Ishikawa (cell line): ENCODE measurements at regions not wholly inside any gene's neighbourhood (a gene's known extent, or its start where the extent isn't known, plus 50 kb on each side); places are given as distances from the start of the nearest gene placed in this dataset.

ENCODE experiments used
- CEBPB ChIP-seq: IDR thresholded peaks from 2 replicates; pipeline ENCODE4 v1.6.1; 2012
- CREB1 ChIP-seq: IDR thresholded peaks from 2 replicates; pipeline ENCODE4 v1.6.1; 2012; ENCODE audit warnings: low read depth
- EGR1 ChIP-seq: IDR thresholded peaks from 2 replicates; pipeline ENCODE4 v1.6.1; 2012
- EP300 ChIP-seq: IDR thresholded peaks from 2 replicates; pipeline ENCODE4 v1.6.1; 2012; ENCODE audit warnings: borderline replicate concordance
- FOXM1 ChIP-seq: IDR thresholded peaks from 2 replicates; pipeline ENCODE4 v1.6.1; 2012; ENCODE audit warnings: low read depth, borderline replicate concordance
- MAX ChIP-seq: IDR thresholded peaks from 2 replicates; pipeline ENCODE4 v1.6.1; 2012
- NFIC ChIP-seq: IDR thresholded peaks from 2 replicates; pipeline ENCODE4 v1.6.1; 2012
- RAD21 ChIP-seq: IDR thresholded peaks from 2 replicates; pipeline ENCODE4 v1.6.1; 2012; ENCODE audit warnings: low read depth
- REST ChIP-seq: IDR thresholded peaks from 2 replicates; pipeline ENCODE4 v1.6.1; 2012; ENCODE audit warnings: low read depth, mild to moderate bottlenecking
- TAF1 ChIP-seq: IDR thresholded peaks from 2 replicates; pipeline ENCODE4 v1.6.1; 2012; ENCODE audit warnings: low read depth, mild to moderate bottlenecking
- TCF12 ChIP-seq: IDR thresholded peaks from 2 replicates; pipeline ENCODE4 v1.6.1; 2012; ENCODE audit warnings: low read depth
- TEAD4 ChIP-seq: IDR thresholded peaks from 2 replicates; pipeline ENCODE4 v1.6.1; 2012
- USF1 ChIP-seq: IDR thresholded peaks from 2 replicates; pipeline ENCODE4 v1.6.1; 2012
- YY1 ChIP-seq: IDR thresholded peaks from 2 replicates; pipeline ENCODE4 v1.6.1; 2012; ENCODE audit warnings: low read depth
- ZBTB7A ChIP-seq: IDR thresholded peaks from 2 replicates; pipeline ENCODE4 v1.6.1; 2012; ENCODE audit warnings: low read depth

- TF ChIP-seq TAF1 (no peak), EGR1 (no peak), REST (no peak), NFIC (no peak), MAX (no peak), TCF12 (no peak), TEAD4 (peak; percentile 5; the same call in 1 of the 2 replicates), CEBPB (no peak), YY1 (no peak), USF1 (no peak), EP300 (0 out of 2 replicates have a peak, but pooled peaks have one; percentile 47), FOXM1 (no peak)
These were observed 313.7 kb upstream of the SMIM31 start for GRCh38 chr4:164440199-164440598.

GRCh38 chr4:164441109-164441508, 312.8 kb upstream of the SMIM31 start:
- no peak for TF ChIP-seq CREB1
- no peak for TF ChIP-seq EP300
- TF ChIP-seq FOXM1, result no peak
- no peak for TF ChIP-seq NFIC
- TF ChIP-seq MAX, result no peak
- TF ChIP-seq TCF12, result no peak
- no peak for TF ChIP-seq TEAD4
- TF ChIP-seq YY1, result no peak
- TF ChIP-seq EGR1, result no peak
- TF ChIP-seq ZBTB7A, result no peak
- TF ChIP-seq REST, result no peak
- no peak for TF ChIP-seq CEBPB
- no peak for TF ChIP-seq TAF1
- no peak for TF ChIP-seq USF1
- no peak for TF ChIP-seq RAD21

GRCh38 chr4:164442180-164442579, 311.8 kb upstream of the SMIM31 start:
- TF ChIP-seq YY1, result no peak
- no peak for TF ChIP-seq ZBTB7A
- no peak for TF ChIP-seq EP300
- TF ChIP-seq TEAD4, result no peak
- no peak for TF ChIP-seq TAF1
- TF ChIP-seq EGR1, result no peak
- no peak for TF ChIP-seq CEBPB
- TF ChIP-seq REST, result no peak
- no peak for TF ChIP-seq NFIC
- TF ChIP-seq FOXM1, result no peak
- no peak for TF ChIP-seq RAD21
- TF ChIP-seq TCF12, result no peak
- no peak for TF ChIP-seq CREB1
- TF ChIP-seq MAX, result no peak
- no peak for TF ChIP-seq USF1

- TF ChIP-seq MAX (no peak), YY1 (no peak), TCF12 (no peak), CEBPB (no peak), EGR1 (no peak), USF1 (no peak), TEAD4 (no peak), RAD21 (no peak), CREB1 (no peak), EP300 (no peak), TAF1 (no peak)
These were observed 307.4 kb upstream of the SMIM31 start for GRCh38 chr4:164446516-164446915.
